GM19238 (cell line): ENCODE measurements at regions not wholly inside any gene's neighbourhood (a gene's known extent, or its start where the extent isn't known, plus 50 kb on each side); places are given as distances from the start of the nearest gene placed in this dataset.

ENCODE experiments used
- DNase-seq: peaks from one replicate; pipeline ENCODE4 v3.0.0; 2011; ENCODE audit warnings: low spot score; ENCODE audit not compliant: insufficient read length

- DNase-seq: no peak
These were observed 52.3 kb downstream of the PLEKHG1 start for GRCh38 chr6:150651808-150652470.

- no peak for DNase-seq
These were observed 53.3 kb downstream of the PLEKHG1 start for GRCh38 chr6:150652848-150653613.

GRCh38 chr6:150654608-150655007 is 54.9 kb downstream of the PLEKHG1 start:
- DNase-seq: no peak

GRCh38 chr6:150656156-150656555 is 56.5 kb downstream of the PLEKHG1 start:
- DNase-seq: no peak

- no peak for DNase-seq
These were observed 58.7 kb downstream of the PLEKHG1 start for GRCh38 chr6:150658421-150658820.

- DNase-seq: no peak
These were observed 59.5 kb downstream of the PLEKHG1 start for GRCh38 chr6:150659046-150659763.

- DNase-seq: no peak
These were observed 61.7 kb downstream of the PLEKHG1 start for GRCh38 chr6:150661216-150662007.

GRCh38 chr6:150662814-150663213 is 63.1 kb downstream of the PLEKHG1 start:
- no peak for DNase-seq

GRCh38 chr6:150664091-150664490 is 64.4 kb downstream of the PLEKHG1 start:
- DNase-seq: no peak

GRCh38 chr6:150666071-150666470 is 66.4 kb downstream of the PLEKHG1 start:
- DNase-seq: no peak

- no peak for DNase-seq
These were observed 67.7 kb downstream of the PLEKHG1 start for GRCh38 chr6:150667359-150667758.

GRCh38 chr6:150667977-150668716 is 68.5 kb downstream of the PLEKHG1 start:
- no peak for DNase-seq

GRCh38 chr6:150668900-150669302 is 69.2 kb downstream of the PLEKHG1 start:
- DNase-seq: no peak

- no peak for DNase-seq
These were observed 70.6 kb downstream of the PLEKHG1 start for GRCh38 chr6:150670311-150670710.

GRCh38 chr6:150672800-150673199 is 73.1 kb downstream of the PLEKHG1 start:
- no peak for DNase-seq

GRCh38 chr6:150673720-150674346 is 74.1 kb downstream of the PLEKHG1 start:
- no peak for DNase-seq

GRCh38 chr6:150676344-150676743 is 76.7 kb downstream of the PLEKHG1 start:
- DNase-seq: no peak

- no peak for DNase-seq
These were observed 77.1 kb downstream of the PLEKHG1 start for GRCh38 chr6:150676772-150677171.

- no peak for DNase-seq
These were observed 80.8 kb downstream of the PLEKHG1 start for GRCh38 chr6:150680510-150680909.
